Adrenal gland (tissue), 5 donors: ENCODE measurements at regions not wholly inside any gene's neighbourhood (a gene's known extent, or its start where the extent isn't known, plus 50 kb on each side); places are given as distances from the start of the nearest gene placed in this dataset.

Source experiments
- POLR2A ChIP-seq, 2 donors: fragments of 450-650 bp; IDR thresholded peaks; one replicate each; pipeline ENCODE4 v1.6.1; 2017; ENCODE audit warnings: antibody characterized with exemption in 2 of 2, mild to moderate bottlenecking in 2 of 2, moderate library complexity in 1 of 2
- TF ChIP-seq, protein P1 (sequence below), 6 experiments: fragments of 450-650 bp in 4 of 6; fragments of 200-600 bp in 2 of 6; sonication (generic) in 1 of 6; IDR thresholded peaks; 1 replicate in 5 of 6; 2 replicates in 1 of 6; pipeline versions ENCODE4 v1.5.1 to v1.8.0; 2016 to 2021; ENCODE audit warnings: antibody characterized with exemption in 6 of 6, mild to moderate bottlenecking in 2 of 6, moderate library complexity in 1 of 6
- donor health status: DM: no; HTN: no; CAD: no.

DNA sequence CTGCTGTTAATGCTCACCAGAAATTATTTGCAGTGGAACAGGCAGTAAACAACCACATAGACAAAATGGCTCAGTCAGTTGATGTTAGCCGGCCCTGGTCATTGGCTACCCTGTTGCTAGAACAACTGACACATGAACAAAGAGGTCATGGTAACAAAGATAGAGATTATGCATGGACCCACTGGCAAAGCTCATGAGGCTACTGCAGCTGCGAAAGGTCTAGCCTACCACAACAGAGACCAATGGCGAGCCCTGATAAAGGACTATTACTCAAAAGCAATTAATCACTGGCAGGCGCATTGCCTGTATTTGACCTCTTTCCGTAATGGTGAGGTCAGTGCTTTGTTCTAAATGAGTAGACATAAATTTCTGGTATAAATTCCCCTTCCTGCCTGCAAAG, 474.2 kb downstream of the DSC3 start:
- TF ChIP-seq, protein P1, sequence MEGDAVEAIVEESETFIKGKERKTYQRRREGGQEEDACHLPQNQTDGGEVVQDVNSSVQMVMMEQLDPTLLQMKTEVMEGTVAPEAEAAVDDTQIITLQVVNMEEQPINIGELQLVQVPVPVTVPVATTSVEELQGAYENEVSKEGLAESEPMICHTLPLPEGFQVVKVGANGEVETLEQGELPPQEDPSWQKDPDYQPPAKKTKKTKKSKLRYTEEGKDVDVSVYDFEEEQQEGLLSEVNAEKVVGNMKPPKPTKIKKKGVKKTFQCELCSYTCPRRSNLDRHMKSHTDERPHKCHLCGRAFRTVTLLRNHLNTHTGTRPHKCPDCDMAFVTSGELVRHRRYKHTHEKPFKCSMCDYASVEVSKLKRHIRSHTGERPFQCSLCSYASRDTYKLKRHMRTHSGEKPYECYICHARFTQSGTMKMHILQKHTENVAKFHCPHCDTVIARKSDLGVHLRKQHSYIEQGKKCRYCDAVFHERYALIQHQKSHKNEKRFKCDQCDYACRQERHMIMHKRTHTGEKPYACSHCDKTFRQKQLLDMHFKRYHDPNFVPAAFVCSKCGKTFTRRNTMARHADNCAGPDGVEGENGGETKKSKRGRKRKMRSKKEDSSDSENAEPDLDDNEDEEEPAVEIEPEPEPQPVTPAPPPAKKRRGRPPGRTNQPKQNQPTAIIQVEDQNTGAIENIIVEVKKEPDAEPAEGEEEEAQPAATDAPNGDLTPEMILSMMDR (IDR thresholded peaks at IDR 0.05) = no peak
- no peak for TF ChIP-seq POLR2A (IDR thresholded peaks at IDR 0.05)
